Progenitor cell of endocrine pancreas (in vitro differentiated cells): ENCODE measurements at regions not wholly inside any gene's neighbourhood (a gene's known extent, or its start where the extent isn't known, plus 50 kb on each side); places are given as distances from the start of the nearest gene placed in this dataset.

ENCODE experiments used
- DNase-seq: peaks from one replicate; pipeline ENCODE4 v3.0.0; 2021; ENCODE audit warnings: low spot score; ENCODE audit not compliant: unreplicated experiment
- H3K27ac Mint-ChIP-seq: 2 replicates; pipeline ENCODE4 v1.8.0; 2021; ENCODE audit warnings: mild to moderate bottlenecking, moderate library complexity, mixed read lengths
- H3K27me3 Mint-ChIP-seq: 2 replicates; pipeline ENCODE4 v1.8.0; 2021; ENCODE audit warnings: mixed read lengths
- H3K36me3 Mint-ChIP-seq: 2 replicates; pipeline ENCODE4 v1.8.0; 2022; ENCODE audit warnings: mixed read lengths; ENCODE audit not compliant: insufficient read depth
- H3K4me1 Mint-ChIP-seq: 2 replicates; pipeline ENCODE4 v1.8.0; 2021; ENCODE audit warnings: low read depth, mixed read lengths
- H3K4me3 Mint-ChIP-seq: 2 replicates; pipeline ENCODE4 v1.8.0; 2021; ENCODE audit warnings: low read depth, mild to moderate bottlenecking, moderate library complexity, mixed read lengths
- H3K9me3 Mint-ChIP-seq: 2 replicates; pipeline ENCODE4 v1.8.0; 2021; ENCODE audit warnings: low read depth, mixed read lengths
- TF ChIP-seq, protein P1 (sequence below): fragments of 200-600 bp; sonication (generic); IDR thresholded peaks from one replicate; pipeline ENCODE4 v1.5.0; 2021; ENCODE audit warnings: antibody characterized with exemption, mild to moderate bottlenecking; ENCODE audit not compliant: unreplicated experiment

- Mint-ChIP-seq H3K4me3 (no peak overlapping the region), H3K27me3 (peaks cover 9% of the 10 kb centered on the region)
Measured at GRCh38 chr10:25692761-25693160, 241.3 kb upstream of the MYO3A start.

GRCh38 chr10:25694206-25694933 is 239.7 kb upstream of the MYO3A start:
- Mint-ChIP-seq H3K4me3 (no peak overlapping the region), H3K27ac (no peak overlapping the region), H3K4me1 (no peaks in the 10 kb centered on the region), H3K9me3 (no peaks in the 10 kb centered on the region), H3K36me3 (no peaks in the 10 kb centered on the region), H3K27me3 (peaks cover 13% of the 10 kb centered on the region)
- no peak for DNase-seq
- TF ChIP-seq, protein P1, sequence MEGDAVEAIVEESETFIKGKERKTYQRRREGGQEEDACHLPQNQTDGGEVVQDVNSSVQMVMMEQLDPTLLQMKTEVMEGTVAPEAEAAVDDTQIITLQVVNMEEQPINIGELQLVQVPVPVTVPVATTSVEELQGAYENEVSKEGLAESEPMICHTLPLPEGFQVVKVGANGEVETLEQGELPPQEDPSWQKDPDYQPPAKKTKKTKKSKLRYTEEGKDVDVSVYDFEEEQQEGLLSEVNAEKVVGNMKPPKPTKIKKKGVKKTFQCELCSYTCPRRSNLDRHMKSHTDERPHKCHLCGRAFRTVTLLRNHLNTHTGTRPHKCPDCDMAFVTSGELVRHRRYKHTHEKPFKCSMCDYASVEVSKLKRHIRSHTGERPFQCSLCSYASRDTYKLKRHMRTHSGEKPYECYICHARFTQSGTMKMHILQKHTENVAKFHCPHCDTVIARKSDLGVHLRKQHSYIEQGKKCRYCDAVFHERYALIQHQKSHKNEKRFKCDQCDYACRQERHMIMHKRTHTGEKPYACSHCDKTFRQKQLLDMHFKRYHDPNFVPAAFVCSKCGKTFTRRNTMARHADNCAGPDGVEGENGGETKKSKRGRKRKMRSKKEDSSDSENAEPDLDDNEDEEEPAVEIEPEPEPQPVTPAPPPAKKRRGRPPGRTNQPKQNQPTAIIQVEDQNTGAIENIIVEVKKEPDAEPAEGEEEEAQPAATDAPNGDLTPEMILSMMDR: no peak

More at GRCh38 chr10:25692761-25693160, 241.3 kb upstream of the MYO3A start:
- TF ChIP-seq, protein P1: no peak
- H3K27ac Mint-ChIP-seq: no peak overlapping the region
- DNase-seq: no peak
- no peaks in the 10 kb centered on the region for H3K9me3 Mint-ChIP-seq
- H3K36me3 Mint-ChIP-seq: no peaks in the 10 kb centered on the region
- H3K4me1 Mint-ChIP-seq: no peaks in the 10 kb centered on the region

DNA sequence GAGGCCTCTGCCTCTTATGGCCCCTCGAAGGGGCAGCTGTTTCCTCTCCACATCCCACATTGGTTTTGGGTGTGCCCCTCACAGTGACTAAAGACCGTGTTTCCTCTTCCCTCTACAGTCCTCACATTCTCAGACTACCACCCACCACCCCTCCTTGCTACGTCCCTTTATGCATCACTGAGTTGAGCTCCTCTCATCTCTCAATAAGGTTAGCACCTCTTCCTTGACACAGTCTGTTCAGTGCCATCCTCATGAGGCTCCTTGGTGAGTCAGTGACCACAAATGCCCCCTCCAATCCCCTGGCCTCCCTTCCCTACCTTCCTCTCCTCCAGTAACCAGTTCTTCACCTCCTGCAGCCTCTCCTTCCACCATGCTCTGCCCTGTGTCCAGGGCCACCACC is 239.1 kb upstream of the MYO3A start:
- Mint-ChIP-seq H3K4me3 (no peak overlapping the region), H3K4me1 (no peaks in the 10 kb centered on the region), H3K27me3 (peaks cover 13% of the 10 kb centered on the region), H3K27ac (no peak overlapping the region), H3K36me3 (no peaks in the 10 kb centered on the region), H3K9me3 (no peaks in the 10 kb centered on the region)
- TF ChIP-seq, protein P1: no peak
- DNase-seq: no peak

GRCh38 chr10:25695586-25695985 is 238.4 kb upstream of the MYO3A start:
- Mint-ChIP-seq H3K27me3 (peaks cover 13% of the 10 kb centered on the region), H3K4me1 (no peaks in the 10 kb centered on the region), H3K4me3 (no peak overlapping the region), H3K36me3 (no peaks in the 10 kb centered on the region), H3K9me3 (no peaks in the 10 kb centered on the region), H3K27ac (no peak overlapping the region)
- TF ChIP-seq, protein P1: no peak
- no peak for DNase-seq

DNA sequence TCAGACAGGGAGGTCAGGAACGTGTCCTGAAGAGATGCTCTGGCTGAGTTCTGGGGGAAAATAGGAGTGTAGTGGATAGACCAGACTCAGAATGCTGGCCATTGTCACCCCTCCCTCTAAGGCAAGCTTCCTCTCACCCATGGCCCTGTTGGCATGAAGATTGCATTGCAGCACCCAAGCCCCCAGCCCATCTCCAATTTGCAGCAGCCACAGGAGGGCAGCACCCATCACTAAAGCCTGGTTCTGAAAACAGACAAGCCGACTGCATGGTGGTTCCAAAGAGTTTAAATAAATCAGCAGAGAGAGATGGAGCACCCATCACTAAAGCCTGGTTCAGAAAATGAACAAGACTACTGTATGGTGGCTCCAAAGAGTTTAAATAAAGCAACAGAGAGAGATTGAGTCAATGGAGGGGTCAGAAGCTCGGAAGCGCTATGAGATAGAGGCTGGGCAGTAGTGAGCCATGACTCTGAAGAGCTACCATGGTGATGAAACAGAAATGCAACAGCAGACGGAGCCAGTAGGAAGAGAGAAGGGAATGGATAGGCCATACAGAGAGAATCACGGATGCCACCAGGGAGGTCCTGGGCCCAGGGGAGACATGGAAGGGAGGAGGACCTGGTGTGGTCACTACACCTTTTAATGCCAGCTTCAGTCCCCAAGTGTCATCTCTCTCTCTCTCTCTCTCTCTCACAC is 237.9 kb upstream of the MYO3A start:
- Mint-ChIP-seq H3K36me3 (no peaks in the 10 kb centered on the region), H3K9me3 (no peaks in the 10 kb centered on the region), H3K4me1 (peaks cover 1% of the 10 kb centered on the region), H3K27ac (no peak overlapping the region), H3K4me3 (no peak overlapping the region), H3K27me3 (peaks cover 17% of the 10 kb centered on the region)
- DNase-seq: no peak
- TF ChIP-seq, protein P1: no peak
